Mesothelial cell of epicardium (in vitro differentiated cells): ENCODE measurements at regions not wholly inside any gene's neighbourhood (a gene's known extent, or its start where the extent isn't known, plus 50 kb on each side); places are given as distances from the start of the nearest gene placed in this dataset.

Source experiments
- DNase-seq, 2 experiments: peaks; one replicate each; pipeline ENCODE4 v3.0.0; 2021; ENCODE audit warnings: low spot score in 2 of 2; ENCODE audit not compliant: unreplicated experiment in 2 of 2
- H3K27ac Mint-ChIP-seq: 2 replicates; pipeline ENCODE4 v1.8.0; 2021; ENCODE audit warnings: mixed read lengths
- H3K27me3 Mint-ChIP-seq: 2 replicates; pipeline ENCODE4 v1.8.0; 2021; ENCODE audit warnings: low read depth, mixed read lengths
- H3K36me3 Mint-ChIP-seq: 2 replicates; pipeline ENCODE4 v1.8.0; 2021; ENCODE audit warnings: mixed read lengths
- H3K4me1 Mint-ChIP-seq: 2 replicates; pipeline ENCODE4 v1.8.0; 2021; ENCODE audit warnings: mixed read lengths
- H3K4me3 Mint-ChIP-seq: 2 replicates; pipeline ENCODE4 v1.8.0; 2021; ENCODE audit warnings: mild to moderate bottlenecking, moderate library complexity, mixed read lengths
- H3K9me3 Mint-ChIP-seq: 2 replicates; pipeline ENCODE4 v1.8.0; 2021; ENCODE audit warnings: mixed read lengths
- TF ChIP-seq, protein P1 (sequence below): fragments of 200-600 bp; sonication (generic); IDR thresholded peaks from one replicate; pipeline ENCODE4 v1.5.0; 2021; ENCODE audit warnings: antibody characterized with exemption; ENCODE audit not compliant: unreplicated experiment

DNA sequence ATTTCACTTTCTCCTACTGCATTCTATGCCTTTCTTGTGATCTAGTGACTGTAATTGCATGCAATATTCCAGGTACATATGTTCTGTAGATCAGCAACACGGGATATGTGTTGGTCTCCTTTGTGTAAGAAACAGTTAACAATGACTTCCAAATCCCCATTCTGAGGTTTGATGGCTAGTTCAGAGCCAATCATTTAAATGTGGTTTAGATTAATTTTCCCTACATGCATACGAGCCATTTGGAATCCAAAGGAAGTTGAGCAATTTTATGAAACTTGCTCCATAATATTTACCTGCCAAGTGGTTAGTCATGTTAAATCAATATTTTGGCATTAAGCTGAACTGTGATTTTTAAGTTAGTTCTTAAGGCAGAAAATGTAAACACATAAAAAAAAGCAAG, 172.8 kb upstream of the DCAF12L2 start:
- no peak for DNase-seq
- Mint-ChIP-seq H3K9me3 (peaks cover 21% of the 10 kb centered on the region), H3K36me3 (peaks cover 6% of the 10 kb centered on the region), H3K27ac (no peak overlapping the region), H3K27me3 (no peaks in the 10 kb centered on the region), H3K4me3 (no peak overlapping the region), H3K4me1 (peaks cover 4% of the 10 kb centered on the region)
- TF ChIP-seq, protein P1, sequence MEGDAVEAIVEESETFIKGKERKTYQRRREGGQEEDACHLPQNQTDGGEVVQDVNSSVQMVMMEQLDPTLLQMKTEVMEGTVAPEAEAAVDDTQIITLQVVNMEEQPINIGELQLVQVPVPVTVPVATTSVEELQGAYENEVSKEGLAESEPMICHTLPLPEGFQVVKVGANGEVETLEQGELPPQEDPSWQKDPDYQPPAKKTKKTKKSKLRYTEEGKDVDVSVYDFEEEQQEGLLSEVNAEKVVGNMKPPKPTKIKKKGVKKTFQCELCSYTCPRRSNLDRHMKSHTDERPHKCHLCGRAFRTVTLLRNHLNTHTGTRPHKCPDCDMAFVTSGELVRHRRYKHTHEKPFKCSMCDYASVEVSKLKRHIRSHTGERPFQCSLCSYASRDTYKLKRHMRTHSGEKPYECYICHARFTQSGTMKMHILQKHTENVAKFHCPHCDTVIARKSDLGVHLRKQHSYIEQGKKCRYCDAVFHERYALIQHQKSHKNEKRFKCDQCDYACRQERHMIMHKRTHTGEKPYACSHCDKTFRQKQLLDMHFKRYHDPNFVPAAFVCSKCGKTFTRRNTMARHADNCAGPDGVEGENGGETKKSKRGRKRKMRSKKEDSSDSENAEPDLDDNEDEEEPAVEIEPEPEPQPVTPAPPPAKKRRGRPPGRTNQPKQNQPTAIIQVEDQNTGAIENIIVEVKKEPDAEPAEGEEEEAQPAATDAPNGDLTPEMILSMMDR, result no peak

DNA sequence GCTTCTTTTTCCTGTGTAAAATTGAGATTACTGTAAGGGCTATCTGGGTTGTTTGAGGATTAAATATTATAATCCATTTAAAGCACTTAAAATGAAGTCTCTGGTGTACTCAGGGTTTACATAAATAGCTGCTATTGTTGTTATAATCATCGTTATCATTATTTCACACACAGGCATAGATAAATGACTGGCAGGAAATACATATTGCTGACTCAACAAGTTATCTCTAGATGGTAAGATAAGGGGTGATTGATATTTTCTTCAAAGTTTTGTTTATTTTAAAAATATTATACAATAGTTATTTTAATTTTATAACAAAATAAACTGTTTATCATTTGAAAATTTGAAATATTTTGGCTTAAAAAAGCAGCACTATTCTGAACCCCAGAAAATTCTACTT, 134.3 kb upstream of the DCAF12L2 start:
- Mint-ChIP-seq H3K27ac (no peak overlapping the region), H3K9me3 (peaks cover 64% of the 10 kb centered on the region), H3K36me3 (peaks cover 16% of the 10 kb centered on the region), H3K27me3 (no peaks in the 10 kb centered on the region), H3K4me3 (no peak overlapping the region), H3K4me1 (no peaks in the 10 kb centered on the region)
- TF ChIP-seq, protein P1, result no peak
- DNase-seq, result no peak

DNA sequence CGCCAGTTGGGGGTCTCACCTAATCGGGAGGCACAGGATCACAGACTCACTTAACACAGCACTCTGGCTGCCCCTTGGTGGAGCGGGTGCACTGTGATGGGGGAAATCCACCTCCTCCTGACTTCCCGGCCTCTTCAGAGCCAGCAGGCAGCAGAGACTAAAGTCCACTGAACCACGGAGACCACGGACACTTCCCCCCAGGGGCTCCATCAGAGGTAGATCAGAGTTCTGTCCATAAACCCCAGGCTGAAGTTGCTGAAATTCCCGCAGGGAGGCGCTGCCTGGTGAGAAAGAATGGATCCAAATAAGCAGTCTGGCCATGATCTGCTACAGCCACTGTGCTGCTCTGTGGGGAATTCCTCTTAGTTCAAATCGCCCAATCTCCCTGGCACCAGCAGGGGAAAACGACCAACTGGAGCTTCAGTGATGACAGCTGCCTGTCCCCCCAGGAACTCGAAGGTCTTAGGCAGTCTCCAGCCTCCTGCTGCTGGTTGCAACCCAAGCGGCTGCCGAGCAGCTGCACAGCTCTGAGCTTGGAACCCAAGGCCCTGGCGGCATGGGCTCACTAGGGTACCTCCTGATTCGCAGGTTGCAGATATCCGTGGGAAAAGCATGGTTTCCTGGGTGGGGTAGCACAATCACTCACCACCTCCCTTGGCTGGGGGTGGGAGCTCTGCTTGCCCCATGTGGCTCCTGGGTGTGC, 106.9 kb upstream of the DCAF12L2 start:
- peaks cover 31% of the 10 kb centered on the region for H3K36me3 Mint-ChIP-seq
- no peak overlapping the region for H3K27ac Mint-ChIP-seq
- no peak for DNase-seq
- no peak overlapping the region for H3K4me3 Mint-ChIP-seq
- H3K9me3 Mint-ChIP-seq, result peaks cover 68% of the 10 kb centered on the region
- H3K4me1 Mint-ChIP-seq, result no peaks in the 10 kb centered on the region
- TF ChIP-seq, protein P1, result no peak
- H3K27me3 Mint-ChIP-seq, result no peaks in the 10 kb centered on the region

DNA sequence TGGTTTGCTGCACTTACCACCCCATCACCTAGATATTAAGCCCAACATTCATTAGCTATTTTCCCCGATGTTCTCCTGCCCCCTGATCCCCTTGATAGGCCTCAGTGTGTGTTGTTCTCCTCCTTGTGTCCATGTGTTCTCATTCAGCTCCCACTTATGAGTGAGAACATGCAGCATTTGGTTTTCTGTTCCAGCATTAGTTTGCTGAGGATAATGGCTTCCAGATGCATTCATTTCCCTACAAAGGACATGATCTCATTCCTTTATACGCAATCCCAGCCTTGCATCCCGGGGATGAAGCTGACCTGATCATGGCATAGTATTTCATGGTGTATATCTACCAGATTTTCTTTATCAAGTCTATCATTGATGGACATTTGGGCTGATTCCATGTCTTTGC, 99.0 kb upstream of the DCAF12L2 start:
- Mint-ChIP-seq H3K27ac (no peak overlapping the region), H3K9me3 (peaks cover 68% of the 10 kb centered on the region), H3K36me3 (peaks cover 16% of the 10 kb centered on the region), H3K4me3 (no peak overlapping the region), H3K4me1 (no peaks in the 10 kb centered on the region), H3K27me3 (no peaks in the 10 kb centered on the region)
- DNase-seq, result no peak
- TF ChIP-seq, protein P1, result no peak

GRCh38 chrX:126238220-126238619, 72.1 kb upstream of the DCAF12L2 start:
- Mint-ChIP-seq H3K27ac (no peak overlapping the region), H3K27me3 (no peaks in the 10 kb centered on the region), H3K4me3 (no peak overlapping the region), H3K9me3 (peaks cover 20% of the 10 kb centered on the region), H3K36me3 (peaks cover 3% of the 10 kb centered on the region), H3K4me1 (no peaks in the 10 kb centered on the region)
- DNase-seq, result no peak
- TF ChIP-seq, protein P1, result no peak
